Breast epithelium (tissue), 3 donors: ENCODE measurements at regions not wholly inside any gene's neighbourhood (a gene's known extent, or its start where the extent isn't known, plus 50 kb on each side); places are given as distances from the start of the nearest gene placed in this dataset.

Experiments
- CTCF ChIP-seq, 3 donors: fragments of 450-650 bp; IDR thresholded peaks; one replicate each; pipeline ENCODE4 v1.5.1; 2016 to 2017; ENCODE audit warnings: antibody characterized with exemption in 3 of 3, mild to moderate bottlenecking in 3 of 3, moderate library complexity in 3 of 3
- POLR2A ChIP-seq: fragments of 450-650 bp; IDR thresholded peaks from one replicate; pipeline ENCODE4 v1.6.1; 2016; ENCODE audit warnings: antibody characterized with exemption, mild to moderate bottlenecking, moderate library complexity
- POLR2AphosphoS5 ChIP-seq, 3 donors: sonication (generic); formaldehyde crosslinking; IDR thresholded peaks; one replicate each; pipeline ENCODE4 v1.6.1; 2017; ENCODE audit warnings: antibody characterized with exemption in 3 of 3

DNA sequence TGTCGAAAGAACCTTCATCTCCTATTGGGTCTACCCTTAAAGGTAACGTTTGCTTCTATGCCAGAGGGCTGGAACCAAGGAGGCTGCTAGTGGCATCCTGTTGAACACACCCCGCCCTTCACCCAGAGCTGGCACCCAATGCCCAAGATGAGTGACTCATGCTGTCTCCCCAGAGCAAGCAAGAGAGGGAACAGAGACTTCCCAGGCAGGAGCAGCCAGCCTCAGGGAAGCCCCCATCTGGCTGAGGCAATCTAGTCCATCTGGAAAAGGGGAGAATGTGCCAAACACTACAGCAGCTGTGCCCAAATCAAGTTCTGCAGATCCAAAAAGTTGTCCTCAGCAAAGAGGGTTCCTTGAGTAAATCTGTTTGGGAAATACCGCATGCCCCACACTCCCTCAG lies 91.9 kb upstream of the TP53I11 start:
- TF ChIP-seq CTCF (IDR thresholded peaks at IDR 0.05) (no peak), POLR2A (no peak), POLR2AphosphoS5 (IDR thresholded peaks at IDR 0.05) (no peak)
